Jurkat, Clone E6-1 (cell line): ENCODE measurements at regions not wholly inside any gene's neighbourhood (a gene's known extent, or its start where the extent isn't known, plus 50 kb on each side); places are given as distances from the start of the nearest gene placed in this dataset.
A peak's percentile ranks its signal among the peaks of the same experiment; 100 is the strongest.

Experiments used
- DNase-seq: peaks from one replicate; pipeline ENCODE4 v3.0.0-alpha.2; 2011; ENCODE audit warnings: low read depth, low spot score
- H3K4me3 ChIP-seq: 2 replicates; pipeline ENCODE4 v1.5.1; 2011; ENCODE audit warnings: mild to moderate bottlenecking, low read length, control low read depth, moderate library complexity

- no peak for DNase-seq
- H3K4me3 ChIP-seq, result no peak overlapping the region
Measured at GRCh38 chr3:13251166-13251903, 168.8 kb downstream of the NUP210 start.

- H3K4me3 ChIP-seq, result no peak overlapping the region
- DNase-seq, result peak; percentile 49
Measured at GRCh38 chr3:13249664-13250390, 170.3 kb downstream of the NUP210 start.

GRCh38 chr3:13248640-13249039, 171.5 kb downstream of the NUP210 start:
- H3K4me3 ChIP-seq, result no peak overlapping the region
- no peak for DNase-seq

GRCh38 chr3:13245615-13245978, 172.4 kb upstream of the IQSEC1 start:
- H3K4me3 ChIP-seq, result no peak overlapping the region
- no peak for DNase-seq

GRCh38 chr3:13243586-13243985, 170.4 kb upstream of the IQSEC1 start:
- DNase-seq, result no peak
- no peak overlapping the region for H3K4me3 ChIP-seq

- no peak overlapping the region for H3K4me3 ChIP-seq
- no peak for DNase-seq
Measured at GRCh38 chr3:13242364-13242737, 169.1 kb upstream of the IQSEC1 start.

- no peak overlapping the region for H3K4me3 ChIP-seq
- DNase-seq, result no peak
Measured at GRCh38 chr3:13241621-13242363, 168.6 kb upstream of the IQSEC1 start.

- H3K4me3 ChIP-seq, result no peak overlapping the region
- no peak for DNase-seq
Measured at GRCh38 chr3:13240928-13241618, 167.8 kb upstream of the IQSEC1 start.

- no peak overlapping the region for H3K4me3 ChIP-seq
- DNase-seq, result no peak
Measured at GRCh38 chr3:13239467-13239760, 166.2 kb upstream of the IQSEC1 start.

- DNase-seq, result no peak
- no peak overlapping the region for H3K4me3 ChIP-seq
Measured at GRCh38 chr3:13238687-13239466, 165.6 kb upstream of the IQSEC1 start.

- DNase-seq, result no peak
Measured at GRCh38 chr3:13237776-13238490, 164.7 kb upstream of the IQSEC1 start.

GRCh38 chr3:13236557-13237173, 163.4 kb upstream of the IQSEC1 start:
- no peak for DNase-seq
- H3K4me3 ChIP-seq, result no peak overlapping the region

More at GRCh38 chr3:13237776-13238490, 164.7 kb upstream of the IQSEC1 start:
- no peak overlapping the region for H3K4me3 ChIP-seq

GRCh38 chr3:13235897-13236296, 162.7 kb upstream of the IQSEC1 start:
- no peak overlapping the region for H3K4me3 ChIP-seq
- DNase-seq, result peak; percentile 65

GRCh38 chr3:13235079-13235478, 161.8 kb upstream of the IQSEC1 start:
- peak; percentile 78 for DNase-seq
- H3K4me3 ChIP-seq, result peak overlapping the region; percentile 5; the same call in 1 of the 2 replicates

- DNase-seq, result no peak
- H3K4me3 ChIP-seq, result no peak overlapping the region
Measured at GRCh38 chr3:13234666-13235065, 161.4 kb upstream of the IQSEC1 start.

GRCh38 chr3:13233487-13234485, 160.6 kb upstream of the IQSEC1 start:
- DNase-seq, result peak; percentile 44
- peak overlapping the region; percentile 2 for H3K4me3 ChIP-seq
